NB4 (cell line): ENCODE measurements at regions not wholly inside any gene's neighbourhood (a gene's known extent, or its start where the extent isn't known, plus 50 kb on each side); places are given as distances from the start of the nearest gene placed in this dataset.

Experiments
- DNase-seq: peaks from one replicate; pipeline ENCODE4 v3.0.0; 2010; ENCODE audit warnings: low read depth
- H3K4me3 ChIP-seq: one replicate; pipeline ENCODE4 v1.5.1; 2011; ENCODE audit warnings: mild to moderate bottlenecking, low read depth, low read length, moderate library complexity
- MYC ChIP-seq: IDR thresholded peaks from 2 replicates; pipeline ENCODE4 v1.6.1; 2011; ENCODE audit warnings: low read depth, low read length
- POLR2A ChIP-seq: IDR thresholded peaks from 2 replicates; pipeline ENCODE4 v1.6.1; 2011; ENCODE audit warnings: mild to moderate bottlenecking; ENCODE audit not compliant: insufficient read length; ENCODE audit errors: extremely low read depth
- TF ChIP-seq, protein P1 (sequence below): IDR thresholded peaks from one replicate; pipeline ENCODE4 v1.5.1; 2012; ENCODE audit warnings: low read depth, low read length
- TF ChIP-seq, protein P2 (sequence below): IDR thresholded peaks from 2 replicates; pipeline ENCODE4 v1.6.1; 2011; ENCODE audit warnings: low read depth, low read length

DNA sequence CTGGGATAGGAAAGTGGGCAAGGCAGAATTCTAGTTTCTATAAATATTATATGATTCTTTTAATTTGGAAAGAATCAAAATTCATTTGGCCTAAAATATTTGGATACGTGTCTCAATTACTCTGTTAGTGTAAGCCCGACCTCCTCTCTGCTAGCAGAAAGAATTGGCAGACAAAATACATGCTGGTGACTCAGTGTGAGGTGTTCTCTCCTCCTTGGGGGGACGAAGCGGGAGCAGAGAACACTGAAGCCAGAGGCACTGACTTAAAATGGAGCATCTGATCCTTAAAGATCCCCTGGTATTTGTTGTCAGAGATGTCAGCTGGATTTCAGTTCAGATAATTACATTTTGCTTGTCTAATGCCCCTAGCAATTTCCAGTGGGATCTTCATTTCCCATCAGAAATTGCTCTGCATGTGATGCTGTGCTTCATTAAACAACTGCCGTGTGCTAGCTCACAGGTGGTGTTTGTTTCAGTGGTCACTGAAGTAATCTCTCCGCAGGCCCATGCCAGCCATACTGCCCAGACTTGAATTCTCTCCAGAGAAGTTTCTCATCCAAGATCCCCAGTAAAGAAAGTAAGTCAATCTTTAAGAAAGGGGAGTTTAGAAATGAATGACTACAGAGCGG, 188.7 kb upstream of the TLL1 start:
- H3K4me3 ChIP-seq = no peak overlapping the region
- no peak for DNase-seq
- no peak for TF ChIP-seq POLR2A
- TF ChIP-seq, protein P1, sequence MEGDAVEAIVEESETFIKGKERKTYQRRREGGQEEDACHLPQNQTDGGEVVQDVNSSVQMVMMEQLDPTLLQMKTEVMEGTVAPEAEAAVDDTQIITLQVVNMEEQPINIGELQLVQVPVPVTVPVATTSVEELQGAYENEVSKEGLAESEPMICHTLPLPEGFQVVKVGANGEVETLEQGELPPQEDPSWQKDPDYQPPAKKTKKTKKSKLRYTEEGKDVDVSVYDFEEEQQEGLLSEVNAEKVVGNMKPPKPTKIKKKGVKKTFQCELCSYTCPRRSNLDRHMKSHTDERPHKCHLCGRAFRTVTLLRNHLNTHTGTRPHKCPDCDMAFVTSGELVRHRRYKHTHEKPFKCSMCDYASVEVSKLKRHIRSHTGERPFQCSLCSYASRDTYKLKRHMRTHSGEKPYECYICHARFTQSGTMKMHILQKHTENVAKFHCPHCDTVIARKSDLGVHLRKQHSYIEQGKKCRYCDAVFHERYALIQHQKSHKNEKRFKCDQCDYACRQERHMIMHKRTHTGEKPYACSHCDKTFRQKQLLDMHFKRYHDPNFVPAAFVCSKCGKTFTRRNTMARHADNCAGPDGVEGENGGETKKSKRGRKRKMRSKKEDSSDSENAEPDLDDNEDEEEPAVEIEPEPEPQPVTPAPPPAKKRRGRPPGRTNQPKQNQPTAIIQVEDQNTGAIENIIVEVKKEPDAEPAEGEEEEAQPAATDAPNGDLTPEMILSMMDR = no peak
- TF ChIP-seq, protein P2, sequence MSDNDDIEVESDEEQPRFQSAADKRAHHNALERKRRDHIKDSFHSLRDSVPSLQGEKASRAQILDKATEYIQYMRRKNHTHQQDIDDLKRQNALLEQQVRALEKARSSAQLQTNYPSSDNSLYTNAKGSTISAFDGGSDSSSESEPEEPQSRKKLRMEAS = no peak
- no peak for TF ChIP-seq MYC

DNA sequence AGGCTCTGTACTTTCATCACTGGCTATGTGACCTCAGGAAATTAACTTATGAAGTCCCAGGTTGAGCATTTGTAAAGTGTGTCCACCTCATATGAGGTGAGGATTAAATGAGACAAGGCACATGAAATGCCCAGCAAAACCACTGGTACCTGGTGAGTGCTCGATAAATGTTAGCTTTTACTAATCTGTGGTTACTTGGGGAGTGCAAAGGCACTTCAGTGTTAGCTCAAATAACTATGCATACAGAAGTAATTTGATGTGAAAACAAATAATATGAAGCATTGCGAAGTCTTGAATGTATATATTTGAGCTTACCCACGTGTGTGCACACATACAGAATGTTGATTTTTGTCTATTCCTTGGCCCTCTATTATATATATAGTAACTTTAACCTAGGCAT, 186.3 kb upstream of the TLL1 start:
- DNase-seq = no peak
- H3K4me3 ChIP-seq = no peak overlapping the region
- no peak for TF ChIP-seq POLR2A
- TF ChIP-seq, protein P1 = no peak
- TF ChIP-seq, protein P2 = no peak

DNA sequence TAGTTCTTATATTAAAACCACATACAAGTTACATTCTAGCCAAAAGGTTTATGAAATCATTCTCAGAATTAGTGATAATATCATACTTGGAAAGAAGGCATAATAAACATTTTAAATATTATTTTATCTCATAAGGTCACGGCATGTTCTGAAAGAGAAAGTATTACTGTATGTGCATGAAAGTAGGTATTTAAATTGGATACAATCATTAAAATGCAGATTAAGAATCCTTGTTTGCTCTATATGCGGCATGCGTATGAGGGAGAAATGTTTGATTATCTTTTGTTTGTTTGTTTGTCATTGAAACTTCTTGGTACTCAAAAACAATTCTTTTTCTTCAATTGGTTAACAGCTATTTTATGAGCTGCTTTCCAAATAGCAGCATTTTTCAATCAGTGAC, 183.9 kb upstream of the TLL1 start:
- TF ChIP-seq, protein P1 = no peak
- TF ChIP-seq MYC (no peak), POLR2A (no peak)
- TF ChIP-seq, protein P2 = no peak
- H3K4me3 ChIP-seq = no peak overlapping the region
- DNase-seq = no peak

DNA sequence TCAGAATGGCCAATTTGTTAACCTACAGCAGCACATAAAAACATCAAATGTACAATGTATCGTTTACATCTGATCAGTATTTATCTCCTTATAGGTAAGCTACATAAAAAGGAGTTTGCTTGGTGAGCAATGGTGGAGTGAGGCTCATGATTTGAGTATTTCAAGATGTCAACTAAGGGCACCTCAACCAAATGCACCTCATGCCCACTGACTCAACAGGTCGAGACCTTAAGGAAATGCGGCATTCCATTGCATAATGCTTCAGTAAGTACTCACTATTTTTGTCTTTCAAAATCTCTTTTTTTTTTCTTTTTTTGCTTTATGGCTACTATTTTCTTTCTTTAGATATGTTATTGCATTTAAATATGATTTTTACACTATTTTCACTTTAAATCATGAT, 181.0 kb upstream of the TLL1 start:
- H3K4me3 ChIP-seq = no peak overlapping the region
- TF ChIP-seq MYC = no peak
- no peak for TF ChIP-seq POLR2A
- TF ChIP-seq, protein P2 = no peak
- TF ChIP-seq, protein P1 = no peak
- no peak for DNase-seq

DNA sequence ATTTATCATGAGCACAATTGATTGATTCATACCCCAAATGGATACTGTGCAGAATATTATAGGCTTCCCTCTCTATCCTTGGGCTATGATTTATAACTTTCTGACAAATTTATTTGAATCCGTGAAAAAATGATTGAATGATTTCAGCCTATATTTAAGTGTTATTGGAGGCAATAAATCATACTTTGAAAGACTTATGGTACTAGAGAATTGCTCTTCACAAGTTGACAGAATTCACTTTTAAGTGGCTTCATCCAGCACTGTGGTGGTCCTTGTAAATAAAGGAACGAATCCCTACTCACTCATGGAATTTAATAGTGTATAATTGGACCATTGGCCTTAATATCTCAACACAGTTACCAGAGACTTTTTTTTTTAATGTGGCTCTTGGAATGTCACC, 174.8 kb upstream of the TLL1 start:
- no peak for TF ChIP-seq POLR2A
- TF ChIP-seq, protein P2 = no peak
- TF ChIP-seq, protein P1 = no peak
- no peak for TF ChIP-seq MYC
- no peak for DNase-seq
- H3K4me3 ChIP-seq = no peak overlapping the region

DNA sequence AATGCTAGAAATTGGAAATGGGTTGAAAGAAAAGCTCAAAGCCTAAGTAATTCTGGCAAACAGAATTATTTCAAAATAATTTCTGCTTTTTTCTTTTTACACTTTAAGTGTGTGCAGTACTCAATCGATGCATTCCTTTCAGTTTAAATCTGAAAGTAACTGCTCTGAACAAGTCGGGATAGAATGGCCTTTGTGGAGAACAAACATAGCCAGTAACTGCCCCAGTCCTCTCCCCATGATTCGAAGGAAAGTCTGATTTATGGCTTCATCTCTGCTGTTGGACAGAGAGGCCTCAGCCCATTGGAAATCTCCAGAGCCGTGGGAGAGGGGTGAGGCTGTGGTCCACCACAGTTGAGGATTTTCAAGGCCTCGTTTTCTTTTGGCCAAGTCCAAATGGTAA, 174.0 kb upstream of the TLL1 start:
- DNase-seq = no peak
- no peak overlapping the region for H3K4me3 ChIP-seq
- TF ChIP-seq, protein P1 = no peak
- no peak for TF ChIP-seq POLR2A
- TF ChIP-seq MYC = no peak
- TF ChIP-seq, protein P2 = no peak
